Fibroblast of lung (primary cell): ENCODE measurements at regions not wholly inside any gene's neighbourhood (a gene's known extent, or its start where the extent isn't known, plus 50 kb on each side); places are given as distances from the start of the nearest gene placed in this dataset.

Source experiments
- EZH2 ChIP-seq: IDR thresholded peaks from 2 replicates; pipeline ENCODE4 v1.5.1; 2012; ENCODE audit warnings: low read length, control low read depth, mild to moderate bottlenecking; ENCODE audit errors: missing control alignments
- TF ChIP-seq, protein P1 (sequence below), 2 donors: IDR thresholded peaks in 1 of 2; conservative IDR thresholded peaks in 1 of 2; 1 replicate in 1 of 2; 2 replicates in 1 of 2; pipeline ENCODE4 v1.5.1; 2011 to 2012; ENCODE audit warnings: low read length in 2 of 2, control low read depth in 1 of 2, inconsistent platforms in 1 of 2, low read depth in 1 of 2, mild to moderate bottlenecking in 1 of 2

DNA sequence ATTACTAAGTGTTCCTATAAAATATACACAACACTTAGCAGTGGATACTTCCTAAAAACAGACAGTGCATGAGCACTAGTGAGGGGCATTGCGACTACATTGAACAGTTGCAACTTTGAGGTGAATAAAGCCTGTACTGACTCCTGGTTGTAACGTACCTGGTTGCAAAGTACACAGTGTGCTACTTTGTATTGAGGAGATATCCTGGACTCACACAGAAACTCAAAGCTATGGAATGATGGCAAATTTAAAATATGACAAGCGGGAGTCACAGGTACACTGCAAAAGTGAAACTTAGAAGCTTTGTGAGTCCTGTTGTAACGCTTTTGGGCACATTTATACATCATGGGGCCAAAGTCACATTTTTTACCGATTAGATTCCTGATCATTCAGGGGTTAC lies 55.6 kb upstream of the HLA-A start:
- TF ChIP-seq, protein P1, sequence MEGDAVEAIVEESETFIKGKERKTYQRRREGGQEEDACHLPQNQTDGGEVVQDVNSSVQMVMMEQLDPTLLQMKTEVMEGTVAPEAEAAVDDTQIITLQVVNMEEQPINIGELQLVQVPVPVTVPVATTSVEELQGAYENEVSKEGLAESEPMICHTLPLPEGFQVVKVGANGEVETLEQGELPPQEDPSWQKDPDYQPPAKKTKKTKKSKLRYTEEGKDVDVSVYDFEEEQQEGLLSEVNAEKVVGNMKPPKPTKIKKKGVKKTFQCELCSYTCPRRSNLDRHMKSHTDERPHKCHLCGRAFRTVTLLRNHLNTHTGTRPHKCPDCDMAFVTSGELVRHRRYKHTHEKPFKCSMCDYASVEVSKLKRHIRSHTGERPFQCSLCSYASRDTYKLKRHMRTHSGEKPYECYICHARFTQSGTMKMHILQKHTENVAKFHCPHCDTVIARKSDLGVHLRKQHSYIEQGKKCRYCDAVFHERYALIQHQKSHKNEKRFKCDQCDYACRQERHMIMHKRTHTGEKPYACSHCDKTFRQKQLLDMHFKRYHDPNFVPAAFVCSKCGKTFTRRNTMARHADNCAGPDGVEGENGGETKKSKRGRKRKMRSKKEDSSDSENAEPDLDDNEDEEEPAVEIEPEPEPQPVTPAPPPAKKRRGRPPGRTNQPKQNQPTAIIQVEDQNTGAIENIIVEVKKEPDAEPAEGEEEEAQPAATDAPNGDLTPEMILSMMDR (conservative IDR thresholded peaks at IDR 0.05 in 1 of 2, IDR thresholded peaks at IDR 0.05 in 1 of 2; ENCODE audit: low read depth in 1 of 2, low read length in 2 of 2) = no peak
- TF ChIP-seq EZH2 = no peak
